ENCODE measurements at regions not wholly inside any gene's neighbourhood (a gene's known extent, or its start where the extent isn't known, plus 50 kb on each side); places are given as distances from the start of the nearest gene placed in this dataset.
"Not testable (repeated sequence)": the region's sequence is repeated elsewhere in the genome, so short reads cannot be mapped to it uniquely, and the experiment has no call there.

- DNase-seq, result no peak
Observed at GRCh38 chr7:131629217-131629882, 72.9 kb upstream of the PODXL start.

- no peak for DNase-seq
Observed at GRCh38 chr7:131628634-131629033, 72.2 kb upstream of the PODXL start.

GRCh38 chr7:131627735-131628190 is 71.3 kb upstream of the PODXL start:
- no peak for DNase-seq

- DNase-seq, result no peak
Observed at GRCh38 chr7:131626643-131627042, 70.2 kb upstream of the PODXL start.

GRCh38 chr7:131625817-131626372 is 69.5 kb upstream of the PODXL start:
- no peak for DNase-seq

GRCh38 chr7:131625345-131625744 is 68.9 kb upstream of the PODXL start:
- not testable (repeated sequence) for DNase-seq

- DNase-seq, result no peak
Observed at GRCh38 chr7:131624536-131624935, 68.1 kb upstream of the PODXL start.

GRCh38 chr7:131623154-131623553 is 66.7 kb upstream of the PODXL start:
- no peak for DNase-seq

- DNase-seq, result no peak
Observed at GRCh38 chr7:131621652-131622051, 65.2 kb upstream of the PODXL start.

GRCh38 chr7:131620673-131621609 is 64.5 kb upstream of the PODXL start:
- no peak for DNase-seq

- no peak for DNase-seq
Observed at GRCh38 chr7:131619336-131620305, 63.2 kb upstream of the PODXL start.

GRCh38 chr7:131618391-131618790 is 62.0 kb upstream of the PODXL start:
- DNase-seq, result no peak

GRCh38 chr7:131616487-131617200 is 60.2 kb upstream of the PODXL start:
- DNase-seq, result no peak

GRCh38 chr7:131613909-131614308 is 57.5 kb upstream of the PODXL start:
- DNase-seq, result no peak

GRCh38 chr7:131610007-131610406 is 53.6 kb upstream of the PODXL start:
- no peak for DNase-seq

- DNase-seq, result no peak
Observed at GRCh38 chr7:131608116-131608500, 51.7 kb upstream of the PODXL start.

GRCh38 chr7:131607291-131608115 is 51.1 kb upstream of the PODXL start:
- no peak for DNase-seq

GRCh38 chr7:131606346-131607290 is 50.2 kb upstream of the PODXL start:
- DNase-seq, result no peak

Measured in stimulated activated CD4-positive, alpha-beta T cell treated with anti-CD3 and anti-CD28 coated beads, Interleukin-15, amount 100 ng/mL, for 24 hours (primary cell).